ENCODE measurements at regions not wholly inside any gene's neighbourhood (a gene's known extent, or its start where the extent isn't known, plus 50 kb on each side); places are given as distances from the start of the nearest gene placed in this dataset.

DNA sequence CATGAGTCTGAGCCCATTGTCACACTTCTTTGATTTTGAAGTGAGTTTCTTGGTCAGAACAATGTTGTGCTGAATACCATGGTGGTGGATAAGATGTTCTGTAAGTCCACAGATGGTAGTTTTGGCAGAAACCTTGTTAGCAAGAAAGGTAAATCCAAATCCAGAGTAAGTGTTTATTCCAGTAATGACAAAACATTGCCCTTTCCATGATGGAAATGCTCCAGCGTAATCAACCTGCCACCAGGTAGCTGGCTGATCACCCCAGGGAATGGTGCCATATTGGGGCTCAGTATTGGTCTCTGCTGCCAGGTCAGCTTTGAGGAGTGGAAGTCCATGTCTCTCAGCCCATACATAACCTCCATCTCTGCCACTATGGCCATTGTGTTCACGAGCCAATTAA is 54.7 kb upstream of the DAPK1 start:
- no peak for TF ChIP-seq CTCF (IDR thresholded peaks at IDR 0.05; ENCODE audit: unreplicated experiment in 3 of 3)
- Mint-ChIP-seq H3K4me3 (no peak overlapping the region), H3K27me3 (ENCODE audit: low read depth) (no peaks in the 10 kb centered on the region), H3K27ac (no peak overlapping the region), H3K9me3 (peaks cover 2% of the 10 kb centered on the region), H3K4me1 (no peaks in the 10 kb centered on the region), H3K36me3 (ENCODE audit: low read depth) (no peaks in the 10 kb centered on the region)

DNA sequence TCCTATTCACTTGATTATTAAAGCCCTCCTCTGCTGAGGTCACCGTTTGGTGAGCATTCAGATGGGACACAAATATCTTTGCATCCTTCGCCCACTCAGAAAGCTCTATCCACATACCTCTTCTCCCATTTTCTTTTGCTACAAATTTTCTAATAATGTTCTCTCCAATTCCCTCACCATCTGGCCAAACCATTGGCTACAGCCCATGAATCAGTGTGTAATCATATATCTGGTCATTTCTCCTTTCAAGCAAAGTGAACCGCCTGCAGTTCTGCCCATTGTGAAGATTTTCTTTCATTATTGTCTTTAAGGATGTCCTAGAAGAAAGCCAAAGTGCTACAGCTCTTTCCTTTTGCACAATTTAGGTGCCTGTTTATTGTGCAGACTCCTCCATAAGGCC is 54.2 kb upstream of the DAPK1 start:
- Mint-ChIP-seq H3K9me3 (peaks cover 2% of the 10 kb centered on the region), H3K4me3 (no peak overlapping the region), H3K27me3 (ENCODE audit: low read depth) (no peaks in the 10 kb centered on the region), H3K36me3 (ENCODE audit: low read depth) (no peaks in the 10 kb centered on the region), H3K27ac (no peak overlapping the region), H3K4me1 (no peaks in the 10 kb centered on the region)
- TF ChIP-seq CTCF (IDR thresholded peaks at IDR 0.05; ENCODE audit: unreplicated experiment in 3 of 3), result no peak

GRCh38 chr9:87445646-87446045 is 52.0 kb upstream of the DAPK1 start:
- no peaks in the 10 kb centered on the region for H3K4me1 Mint-ChIP-seq
- H3K27me3 Mint-ChIP-seq (ENCODE audit: low read depth), result no peaks in the 10 kb centered on the region
- no peaks in the 10 kb centered on the region for H3K36me3 Mint-ChIP-seq (ENCODE audit: low read depth)

DNA sequence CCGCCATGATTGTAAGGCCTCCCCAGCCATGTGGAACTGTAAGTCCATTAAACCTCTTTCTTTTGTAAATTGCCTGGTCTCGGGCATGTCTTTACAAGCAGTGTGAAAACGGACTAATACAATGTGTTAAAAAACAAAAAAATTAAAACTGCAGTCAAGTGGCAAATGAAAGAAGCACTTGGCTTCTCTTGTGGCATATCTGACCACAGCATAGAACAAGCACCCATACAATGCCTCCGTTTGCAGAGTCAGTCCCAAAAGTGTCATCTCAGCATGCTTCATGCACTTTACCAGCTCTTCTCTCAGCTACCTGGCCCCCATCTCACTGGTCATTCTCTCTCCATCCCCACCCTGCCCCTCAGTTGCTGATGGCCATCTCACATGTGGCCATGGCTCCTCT is 51.1 kb upstream of the DAPK1 start:
- peaks cover 2% of the 10 kb centered on the region for H3K9me3 Mint-ChIP-seq
- no peak overlapping the region for H3K4me3 Mint-ChIP-seq
- H3K36me3 Mint-ChIP-seq (ENCODE audit: low read depth), result no peaks in the 10 kb centered on the region
- H3K4me1 Mint-ChIP-seq, result no peaks in the 10 kb centered on the region
- no peak for TF ChIP-seq CTCF (IDR thresholded peaks at IDR 0.05; ENCODE audit: unreplicated experiment in 3 of 3)
- H3K27me3 Mint-ChIP-seq (ENCODE audit: low read depth), result no peaks in the 10 kb centered on the region
- no peak overlapping the region for H3K27ac Mint-ChIP-seq

More at GRCh38 chr9:87445646-87446045, 52.0 kb upstream of the DAPK1 start:
- H3K9me3 Mint-ChIP-seq, result peaks cover 2% of the 10 kb centered on the region
- H3K27ac Mint-ChIP-seq, result no peak overlapping the region
- H3K4me3 Mint-ChIP-seq, result peak overlapping the region in 1 of 3 experiments; percentile 21
- TF ChIP-seq CTCF (IDR thresholded peaks at IDR 0.05; ENCODE audit: unreplicated experiment in 3 of 3), result no peak

DNA sequence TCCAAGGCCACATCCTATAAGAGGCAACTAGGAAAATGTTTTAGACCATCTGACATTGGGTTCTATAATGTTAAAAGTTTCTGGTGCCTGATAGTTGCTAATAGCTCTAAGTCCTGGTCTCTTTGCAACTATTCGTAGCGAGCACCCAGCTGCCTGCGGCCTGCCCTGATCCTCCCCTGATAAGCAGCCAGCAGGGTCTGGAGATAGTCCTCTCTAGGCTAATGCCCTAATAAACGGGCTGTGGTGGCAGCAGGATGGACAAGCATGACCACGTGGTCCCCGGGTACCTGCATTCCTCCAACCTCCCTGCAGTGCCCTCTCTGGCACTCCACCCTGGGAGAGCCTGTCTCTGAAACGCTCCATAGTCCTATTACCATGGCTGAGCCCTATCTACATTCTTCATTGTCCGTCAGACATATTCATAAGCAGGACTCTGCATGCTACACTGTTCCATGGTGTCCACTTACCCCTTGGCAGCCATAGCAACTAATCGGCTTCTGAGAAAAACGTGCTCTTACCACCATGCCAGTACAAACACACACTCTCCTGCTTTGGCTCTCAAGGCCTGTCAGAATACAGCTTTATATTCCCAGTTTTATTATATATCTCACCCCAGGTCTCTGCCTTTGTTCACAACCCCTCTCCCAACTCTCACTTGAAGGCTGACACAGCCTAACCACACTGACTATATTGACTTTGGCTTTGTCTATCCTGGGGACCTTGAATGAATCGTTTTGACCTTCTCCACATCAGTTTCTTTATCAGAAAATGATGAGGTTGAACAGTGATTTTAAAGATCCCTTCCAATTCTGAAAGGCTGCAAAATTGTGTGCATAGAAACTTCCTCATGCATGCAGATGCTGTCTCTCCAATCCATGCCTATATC is 49.9 kb upstream of the DAPK1 start:
- Mint-ChIP-seq H3K9me3 (no peaks in the 10 kb centered on the region), H3K4me1 (no peaks in the 10 kb centered on the region), H3K27ac (no peak overlapping the region), H3K36me3 (ENCODE audit: low read depth) (no peaks in the 10 kb centered on the region), H3K4me3 (no peak overlapping the region), H3K27me3 (ENCODE audit: low read depth) (no peaks in the 10 kb centered on the region)
- no peak for TF ChIP-seq CTCF (IDR thresholded peaks at IDR 0.05; ENCODE audit: unreplicated experiment in 3 of 3)
